SH-SY5Y (cell line): ENCODE measurements at regions not wholly inside any gene's neighbourhood (a gene's known extent, or its start where the extent isn't known, plus 50 kb on each side); places are given as distances from the start of the nearest gene placed in this dataset.

Experiments used
- GATA2 ChIP-seq: IDR thresholded peaks from 2 replicates; pipeline ENCODE4 v1.6.1; 2011; ENCODE audit warnings: mild to moderate bottlenecking, low read depth, low read length
- GATA3 ChIP-seq: IDR thresholded peaks from 2 replicates; pipeline ENCODE4 v1.6.1; 2011; ENCODE audit warnings: low read depth, mild to moderate bottlenecking, low read length, moderate library complexity

DNA sequence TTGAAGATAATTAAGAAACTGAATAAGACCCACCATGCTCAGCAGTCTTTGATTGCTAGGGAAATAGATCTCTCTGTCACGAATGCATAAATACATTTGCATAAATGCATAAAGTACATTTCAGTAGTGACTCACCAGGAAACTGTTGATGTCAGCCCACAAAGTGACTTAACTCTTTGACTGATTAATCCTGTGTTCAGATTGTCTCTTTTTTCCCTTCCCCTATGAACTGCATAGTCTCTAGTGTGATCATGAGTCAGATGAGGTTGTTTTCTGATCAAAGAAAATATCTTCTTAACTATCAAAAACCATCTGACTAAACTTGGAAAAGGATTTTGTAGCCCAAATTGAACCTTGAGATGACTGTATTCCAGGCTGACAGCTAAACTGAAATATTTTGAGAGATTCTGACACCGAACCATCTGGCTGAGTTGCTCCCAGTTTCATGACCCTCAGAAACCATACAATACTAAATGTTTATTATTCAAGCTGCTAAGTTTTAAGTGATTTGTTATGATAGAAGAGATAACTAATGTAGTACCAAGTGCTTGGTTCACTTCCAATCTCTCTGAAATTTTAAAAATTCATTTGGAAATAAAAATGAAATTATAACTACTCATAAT is 1381.5 kb upstream of the AGA start:
- TF ChIP-seq GATA3, result no peak
- TF ChIP-seq GATA2, result no peak

DNA sequence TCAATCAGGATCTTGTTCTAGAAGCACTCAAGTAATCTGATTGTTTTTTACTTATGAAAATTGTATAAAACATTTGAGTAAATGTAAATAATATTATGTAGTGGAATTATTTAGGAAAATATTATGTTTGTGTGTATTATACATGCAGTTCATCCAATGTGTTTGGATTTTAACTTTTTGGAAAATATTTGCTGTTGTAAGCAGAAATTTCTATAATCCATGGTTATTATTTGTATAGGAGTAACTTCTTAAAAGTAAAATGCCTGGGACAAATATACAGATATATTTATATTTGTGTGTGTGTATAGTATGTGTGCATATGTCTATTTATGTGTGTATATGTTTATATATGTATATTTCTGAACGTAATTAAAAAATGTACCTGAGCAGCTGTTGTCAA is 1394.6 kb upstream of the AGA start:
- TF ChIP-seq GATA3, result no peak
- TF ChIP-seq GATA2, result no peak

DNA sequence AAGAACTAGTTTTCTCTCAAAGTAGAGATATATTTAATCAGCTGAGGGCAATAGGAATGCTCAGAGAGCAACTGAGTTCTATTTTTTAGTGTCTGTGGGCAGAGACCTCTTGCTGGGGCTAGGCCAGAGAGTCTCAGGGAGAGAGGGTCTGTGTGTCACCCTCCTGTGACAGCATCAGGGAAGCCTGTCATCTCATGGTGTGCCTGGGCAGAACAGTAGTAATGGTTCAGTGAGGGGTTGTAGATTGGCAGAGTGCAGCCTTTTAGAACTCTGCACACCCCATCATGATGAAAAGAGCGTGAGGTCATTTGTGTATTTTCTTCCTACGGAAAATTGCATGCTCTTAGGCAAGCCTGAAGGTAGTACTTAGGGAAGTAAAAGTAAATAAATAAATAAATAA is 1396.5 kb upstream of the AGA start:
- TF ChIP-seq GATA3, result no peak
- no peak for TF ChIP-seq GATA2

DNA sequence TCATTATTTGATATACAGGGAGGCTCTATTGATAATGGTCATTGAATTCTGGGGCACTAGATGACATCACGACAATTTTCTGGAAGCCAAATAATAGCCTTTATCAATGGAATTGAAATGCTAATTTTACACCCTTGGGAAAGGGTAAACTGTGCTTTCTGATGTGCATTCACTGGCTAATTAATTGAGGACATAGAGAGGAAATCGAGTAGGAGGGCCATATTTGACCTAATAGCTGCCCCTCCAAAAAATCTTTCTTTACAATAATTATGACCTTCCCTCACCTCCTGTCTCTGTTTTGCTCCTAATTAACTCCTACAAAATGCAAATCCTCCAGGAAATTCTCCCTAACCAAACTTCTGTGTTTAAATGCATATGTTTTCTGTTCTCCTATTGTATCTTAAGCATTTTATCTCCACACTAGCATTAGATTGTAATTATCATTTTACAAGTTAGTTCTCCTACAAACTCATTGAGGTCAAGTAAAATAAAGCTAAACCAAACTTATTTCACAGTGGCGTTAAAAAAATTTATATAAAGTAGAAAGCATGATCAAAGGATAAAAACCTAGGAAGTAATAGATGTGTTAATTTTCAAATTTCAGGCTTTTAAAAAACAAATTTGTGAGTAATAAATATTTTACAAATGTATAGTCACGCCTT is 1414.0 kb upstream of the AGA start:
- TF ChIP-seq GATA2, result no peak
- TF ChIP-seq GATA3, result no peak

DNA sequence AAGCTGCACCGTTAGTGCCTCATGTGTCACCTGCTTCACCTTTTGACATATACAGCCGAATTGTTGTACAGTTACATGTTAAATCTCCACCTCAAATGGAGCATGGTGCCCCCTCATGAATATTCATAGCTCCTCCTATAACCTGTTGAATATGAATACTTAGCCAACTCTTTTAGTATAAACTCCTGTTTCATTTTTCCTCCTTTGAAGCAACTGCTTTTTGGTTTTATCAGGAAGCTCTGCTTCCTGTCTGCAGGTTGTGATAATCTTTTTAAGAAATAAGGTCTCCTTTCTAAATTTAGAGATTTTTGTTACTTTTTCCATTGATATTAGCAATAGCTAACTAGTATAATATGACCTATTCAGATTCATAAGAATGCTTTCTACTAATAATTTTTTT is 1429.2 kb upstream of the AGA start:
- no peak for TF ChIP-seq GATA2
- no peak for TF ChIP-seq GATA3

DNA sequence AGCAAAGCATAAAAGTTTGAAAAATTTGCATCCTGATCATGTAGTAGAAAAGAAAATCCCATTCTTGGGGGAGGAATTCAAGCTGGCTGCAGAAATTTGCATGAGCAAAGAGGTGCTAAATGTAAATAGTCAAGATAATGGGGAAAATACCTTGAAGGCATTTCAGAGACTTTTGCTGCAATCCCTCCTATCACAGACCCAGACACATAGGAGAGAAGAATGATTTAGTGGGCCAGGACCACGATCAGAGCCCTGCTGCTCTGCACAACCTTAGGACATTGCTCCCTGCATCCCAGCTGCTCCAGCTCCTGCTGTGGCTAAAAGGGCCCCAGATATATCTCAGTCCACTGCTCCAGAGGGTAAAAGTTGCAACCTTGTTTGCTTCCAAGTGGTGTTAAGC is 1439.7 kb upstream of the AGA start:
- TF ChIP-seq GATA2, result no peak
- TF ChIP-seq GATA3, result no peak

DNA sequence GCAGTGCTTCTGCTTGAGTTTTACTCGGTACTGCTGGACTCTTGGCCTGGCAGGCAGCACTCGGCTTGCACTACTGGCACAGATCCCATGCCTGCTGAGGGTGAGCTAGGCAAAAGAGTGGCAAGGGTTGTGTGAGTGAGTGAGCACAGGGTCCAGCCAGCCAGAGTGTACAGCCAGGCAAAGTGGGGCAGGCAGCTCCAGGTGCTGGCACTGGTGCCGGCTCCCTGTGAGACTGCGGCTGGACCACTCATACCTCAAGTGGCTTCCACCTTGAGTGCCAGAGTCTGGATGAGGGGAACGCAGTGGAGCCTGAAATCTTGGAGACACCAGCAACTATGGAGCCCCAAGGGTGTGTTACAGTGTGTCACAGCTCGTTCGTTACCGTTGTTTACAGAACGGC is 1451.9 kb upstream of the AGA start:
- TF ChIP-seq GATA3 (no peak), GATA2 (no peak)

DNA sequence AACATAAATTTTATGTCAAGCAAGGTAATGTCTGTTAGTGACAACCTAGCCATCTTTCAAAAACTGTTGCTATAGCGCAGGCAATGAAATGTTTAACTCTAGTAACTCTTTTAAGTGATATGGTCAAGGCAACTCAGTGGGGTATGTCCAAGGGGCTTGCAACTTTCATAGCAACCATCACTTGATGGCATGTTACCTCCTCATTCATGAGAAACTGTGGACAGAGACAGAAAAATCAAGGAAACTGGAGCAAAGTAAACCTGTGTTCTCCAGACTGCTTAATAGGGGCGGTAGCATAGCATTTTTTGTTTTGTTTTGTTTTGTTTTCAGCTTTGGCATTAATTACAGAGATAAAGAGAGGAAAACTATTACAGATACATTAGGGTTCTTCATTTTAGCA is 1456.8 kb upstream of the AGA start:
- TF ChIP-seq GATA2, result no peak
- TF ChIP-seq GATA3, result no peak

DNA sequence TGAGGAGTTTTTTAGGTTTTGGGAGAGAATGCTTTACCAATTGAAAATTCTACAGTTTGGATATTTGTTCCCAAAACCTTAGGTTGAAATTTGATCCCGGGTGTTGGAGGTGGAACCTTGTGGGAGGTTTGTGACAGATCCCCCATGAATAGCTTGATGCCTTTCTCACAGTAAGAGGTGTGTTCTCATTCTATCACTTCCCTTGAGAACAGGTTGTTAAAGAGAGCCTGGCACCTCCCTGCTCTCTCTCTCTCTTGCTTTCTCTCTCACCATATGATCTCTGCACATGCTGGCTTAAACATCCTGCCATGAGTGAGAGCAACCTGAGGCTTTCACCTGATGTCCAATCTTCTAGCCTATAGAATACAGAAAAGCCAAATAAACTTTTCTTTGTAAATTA is 1475.5 kb upstream of the AGA start:
- TF ChIP-seq GATA3 (no peak), GATA2 (no peak)

DNA sequence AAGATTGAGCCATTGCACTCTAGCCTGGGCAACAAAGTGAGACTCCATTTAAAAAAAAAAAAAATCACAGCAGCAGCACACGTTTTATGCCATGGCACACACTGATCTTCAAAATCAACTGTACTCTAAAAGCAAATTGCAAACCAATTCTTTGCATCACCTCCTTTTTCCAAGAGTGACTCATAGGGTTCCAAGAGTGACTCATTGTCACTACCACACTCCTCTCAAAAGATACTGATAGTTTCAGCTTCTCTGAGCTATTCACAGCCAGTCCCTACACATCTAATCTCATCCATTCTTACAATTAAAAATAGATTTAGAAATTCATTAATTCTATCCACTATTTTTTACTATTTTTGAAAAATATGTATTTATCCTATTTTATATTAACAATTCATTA is 1494.9 kb upstream of the AGA start:
- no peak for TF ChIP-seq GATA2
- no peak for TF ChIP-seq GATA3

DNA sequence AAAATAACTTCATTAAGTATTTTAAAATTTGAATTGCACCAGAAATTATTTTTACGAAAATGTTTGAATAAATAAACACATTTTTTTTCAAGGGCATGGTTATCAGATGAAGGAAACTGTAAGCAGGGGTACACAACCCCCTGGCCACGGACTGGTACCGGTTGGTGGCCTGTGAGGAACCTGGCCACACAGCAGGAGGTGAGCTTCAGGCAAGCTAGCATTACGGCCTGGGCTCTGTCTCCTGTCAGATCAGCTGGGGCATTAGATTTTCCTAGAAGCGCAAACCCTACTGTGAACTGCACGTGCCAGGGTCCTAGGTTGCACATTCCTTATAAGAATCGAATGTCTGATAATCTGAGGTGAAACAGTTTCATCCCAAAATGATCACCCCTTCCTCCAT is 1499.7 kb upstream of the AGA start:
- TF ChIP-seq GATA2 (no peak), GATA3 (no peak)

DNA sequence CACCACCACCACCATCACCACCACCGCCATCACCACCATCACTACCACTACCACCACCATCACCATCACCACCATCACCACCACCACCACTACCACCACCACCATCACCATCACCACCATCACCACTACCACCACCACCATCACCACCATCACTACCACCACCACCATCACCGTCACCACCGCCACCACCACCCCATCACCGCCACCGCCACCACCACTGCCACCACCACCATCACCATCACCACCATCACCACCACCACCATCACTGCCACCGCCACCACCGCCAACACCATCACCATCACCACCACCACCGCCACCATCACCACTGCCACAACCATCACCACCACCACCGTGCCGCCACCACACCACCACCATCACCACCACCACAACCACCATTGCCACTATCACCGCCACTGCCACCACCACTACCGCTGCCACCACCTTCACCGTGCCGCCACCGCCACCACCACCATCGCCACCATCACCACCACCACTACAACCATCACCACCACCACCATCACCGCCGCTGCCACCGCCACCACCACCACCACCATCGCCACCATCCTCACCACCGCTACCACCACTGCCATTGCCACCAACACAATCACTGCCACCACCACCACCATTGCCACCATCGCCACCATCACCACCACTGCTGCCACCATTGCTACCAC is 1511.3 kb upstream of the AGA start:
- TF ChIP-seq GATA3 (no peak), GATA2 (no peak)

DNA sequence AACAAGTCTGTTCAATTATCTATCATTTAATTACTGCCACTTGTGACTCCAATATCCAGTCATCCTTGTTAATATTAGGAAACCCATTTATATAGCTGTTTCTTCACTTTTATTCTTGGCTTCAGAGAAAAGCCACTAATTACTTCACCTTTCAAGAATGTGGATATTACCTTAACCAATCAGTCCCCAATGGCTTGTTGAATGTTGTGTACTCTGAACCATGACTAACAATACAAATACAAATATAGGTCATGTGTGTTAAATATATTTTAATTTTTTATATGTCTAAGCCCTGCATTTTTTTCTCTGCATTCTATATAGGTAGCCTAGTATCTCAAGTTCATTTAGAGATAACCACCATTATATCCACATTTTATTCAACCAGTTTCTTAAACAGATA is 1513.4 kb upstream of the AGA start:
- TF ChIP-seq GATA3 (no peak), GATA2 (no peak)

DNA sequence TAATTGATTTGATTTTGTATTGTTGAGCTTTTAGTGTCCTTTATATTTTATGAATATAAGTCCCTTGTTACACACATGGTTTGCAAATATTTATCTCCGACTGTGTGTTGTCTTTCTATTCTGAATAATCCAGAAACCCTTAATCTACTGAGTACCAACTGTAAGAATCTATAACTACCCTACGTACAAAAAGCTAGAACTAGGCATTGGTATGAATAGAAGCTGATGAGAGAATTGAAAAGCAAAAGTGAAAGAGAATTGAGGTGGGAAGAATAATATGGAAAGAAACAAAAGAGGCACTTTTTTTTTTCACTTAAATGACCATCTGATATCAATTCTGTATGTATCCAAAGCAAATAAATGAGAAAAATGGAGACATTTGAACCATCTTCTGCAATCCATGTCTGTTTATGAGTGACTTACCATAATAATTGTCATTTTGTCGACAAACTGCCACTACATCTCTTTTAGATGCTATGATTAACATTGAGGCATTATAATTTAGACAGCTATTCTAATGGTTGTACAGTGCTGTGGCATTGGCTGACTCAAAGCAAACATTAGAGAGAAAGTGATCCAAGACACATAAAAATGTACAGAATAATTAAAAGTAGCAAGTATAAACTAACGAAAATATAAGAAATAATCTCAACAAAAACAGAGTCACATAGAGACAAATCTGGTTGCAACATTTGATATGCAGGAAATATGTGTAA is 1516.6 kb upstream of the AGA start:
- TF ChIP-seq GATA2 (no peak), GATA3 (no peak)

DNA sequence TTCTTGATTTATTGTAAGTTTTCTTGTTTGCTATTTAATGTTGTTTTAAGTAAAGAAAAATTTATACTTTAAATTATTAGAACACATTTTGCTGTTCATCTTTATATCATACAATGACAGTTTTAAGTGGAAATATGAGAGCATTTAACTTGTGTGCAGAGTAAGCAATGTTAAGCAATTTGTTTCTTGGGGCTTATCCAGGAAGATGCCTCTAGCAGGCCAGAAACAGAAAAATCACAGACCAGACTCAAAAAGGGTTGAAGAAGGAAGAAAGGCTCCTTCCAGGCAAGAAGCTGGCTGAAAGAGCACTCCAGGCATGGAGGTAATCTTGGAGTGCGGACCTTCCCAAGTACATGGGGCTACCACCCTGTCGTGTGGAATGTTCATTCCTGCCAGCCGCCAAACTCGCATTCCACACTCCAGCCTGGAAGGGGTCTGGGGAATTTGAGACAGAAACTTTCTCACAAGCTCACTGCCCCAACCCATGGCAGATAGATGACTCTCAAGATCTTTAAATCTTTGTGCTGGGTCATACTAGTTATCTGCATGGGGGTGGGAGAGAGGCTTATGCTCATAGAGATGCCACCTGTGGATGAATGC is 1521.3 kb upstream of the AGA start:
- TF ChIP-seq GATA2 (no peak), GATA3 (no peak)
